GM21576 (cell line): ENCODE measurements at regions not wholly inside any gene's neighbourhood (a gene's known extent, or its start where the extent isn't known, plus 50 kb on each side); places are given as distances from the start of the nearest gene placed in this dataset.
A peak's percentile ranks its signal among the peaks of the same experiment; 100 is the strongest.

Experiments
- ATAC-seq: cut with Tn5 transposase; IDR thresholded peaks from one replicate; pipeline ENCODE4 v1.9.1; 2021; ENCODE audit warnings: mild to moderate bottlenecking, moderate library complexity; ENCODE audit not compliant: unreplicated experiment

DNA sequence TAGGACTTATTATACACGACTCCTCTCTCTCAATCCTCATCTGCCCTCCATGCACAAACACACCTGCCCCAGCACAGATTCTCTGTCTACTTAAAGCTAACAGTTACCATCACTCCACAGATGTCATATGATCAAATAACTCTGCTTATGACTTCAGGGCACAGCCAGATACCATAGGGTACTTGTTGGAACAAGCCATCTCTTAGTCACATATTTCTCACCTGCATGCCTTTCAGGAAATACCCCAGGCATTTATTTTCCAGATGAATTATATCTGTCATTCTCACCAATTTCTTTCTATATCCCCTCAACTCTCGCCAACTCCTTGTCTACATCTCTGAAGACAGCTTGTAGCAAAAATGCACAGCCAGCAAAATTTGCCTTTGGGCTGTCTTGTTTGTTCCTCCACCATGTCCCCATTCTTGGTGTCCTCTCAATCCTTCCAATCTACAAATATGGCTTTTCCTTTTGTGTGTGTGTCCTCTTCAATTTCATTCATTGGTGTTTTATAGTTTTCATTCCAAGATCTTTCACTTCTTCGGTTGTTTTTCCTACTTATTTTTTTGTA is 353.9 kb upstream of the CAMK1G start:
- ATAC-seq, result no peak

GRCh38 chr1:209230314-209230713 is 353.2 kb upstream of the CAMK1G start:
- no peak for ATAC-seq

DNA sequence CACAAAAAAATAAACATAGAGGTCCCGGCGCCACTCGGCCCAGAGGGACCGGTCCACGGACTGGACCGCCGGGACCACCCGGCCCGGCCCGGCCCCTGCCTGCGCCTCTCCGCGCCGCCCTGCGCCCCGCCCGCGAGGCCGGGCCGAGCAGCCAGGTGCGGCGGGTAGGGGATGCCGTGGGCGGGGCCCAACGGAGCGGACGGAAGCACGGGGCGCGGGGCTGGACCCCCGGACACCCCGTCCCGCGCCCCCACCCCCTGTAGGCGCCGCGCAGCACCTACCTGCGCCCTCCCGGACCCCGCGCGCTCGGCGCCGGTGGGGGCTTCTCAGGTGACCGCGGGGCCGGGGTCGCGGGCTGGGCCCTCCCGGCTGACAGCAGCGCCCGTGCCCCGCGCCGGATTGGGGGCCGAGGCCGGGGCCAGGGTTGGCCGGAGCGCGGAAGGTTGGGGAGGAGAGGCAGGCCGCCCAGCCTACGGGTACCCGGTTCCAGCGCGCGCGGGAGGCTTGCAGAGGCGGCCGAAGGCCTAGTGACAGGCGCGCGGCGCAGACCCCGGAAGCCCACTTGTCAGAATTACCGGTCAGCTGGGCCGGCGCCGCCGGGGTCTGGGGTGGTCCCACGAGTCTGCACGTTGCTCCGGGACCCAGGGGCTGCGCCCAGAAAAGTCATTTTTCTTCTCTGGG is 351.9 kb upstream of the CAMK1G start:
- no peak for ATAC-seq

DNA sequence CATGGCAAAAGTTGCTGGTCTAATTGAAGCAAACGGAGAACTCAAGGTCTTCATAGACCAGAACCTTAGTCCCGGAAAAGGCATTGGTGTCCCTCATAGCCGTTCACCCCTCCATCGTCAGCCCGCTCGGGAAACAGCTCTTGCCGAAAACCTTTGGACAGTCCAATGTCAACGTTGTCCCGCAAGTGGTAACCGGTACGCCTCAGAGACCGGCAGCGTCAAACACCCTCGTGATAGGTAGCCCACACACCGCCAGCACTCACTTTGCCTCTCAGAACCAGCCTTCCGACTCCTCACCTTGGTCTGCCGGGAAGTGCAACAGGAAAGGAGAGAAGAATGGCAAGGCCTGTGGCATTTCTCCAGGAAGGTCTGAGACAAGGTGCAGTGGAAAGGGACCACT is 351.3 kb upstream of the CAMK1G start:
- no peak for ATAC-seq

DNA sequence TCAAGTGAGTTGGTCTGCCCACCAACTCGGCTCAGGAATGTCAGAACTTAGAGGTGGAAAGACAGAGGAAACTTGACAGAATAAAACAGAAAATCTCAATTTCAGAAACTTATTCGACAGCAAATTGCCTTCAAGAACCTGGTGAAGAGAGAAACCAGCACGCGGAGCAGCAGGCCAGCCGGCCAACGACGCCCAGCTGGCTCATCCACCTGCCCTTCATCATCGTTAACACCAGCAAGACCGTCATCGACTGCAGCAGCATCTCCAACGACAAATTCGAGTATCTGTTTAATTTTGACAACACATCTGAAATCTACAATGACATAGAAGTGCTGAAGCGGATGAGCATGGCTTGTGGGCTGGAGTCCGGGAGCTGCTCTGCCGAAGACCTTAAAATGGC is 350.8 kb upstream of the CAMK1G start:
- ATAC-seq, result no peak

- no peak for ATAC-seq
Measured at GRCh38 chr1:209235166-209235565, 348.3 kb upstream of the CAMK1G start.

GRCh38 chr1:209238356-209238755 is 345.2 kb upstream of the CAMK1G start:
- ATAC-seq, result no peak

DNA sequence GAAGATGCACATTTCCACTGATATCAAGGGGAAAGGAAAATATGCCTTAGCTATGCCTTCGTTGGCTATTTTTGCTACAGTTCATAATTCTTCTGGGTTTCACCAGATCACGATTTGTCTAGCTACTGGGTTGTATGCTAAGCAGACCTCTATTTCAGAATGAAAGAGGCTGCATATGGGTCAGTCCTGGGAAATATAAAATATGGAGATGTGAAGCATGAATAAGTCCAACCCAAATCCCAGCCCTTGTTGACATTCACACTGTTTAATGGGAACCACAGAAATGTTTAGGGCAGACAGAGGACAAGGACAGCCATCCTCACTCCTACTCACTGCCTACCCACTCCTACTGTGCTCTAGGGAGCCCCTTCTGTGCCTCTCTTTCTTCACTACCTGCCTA is 343.2 kb upstream of the CAMK1G start:
- ATAC-seq, result no peak

- no peak for ATAC-seq
Measured at GRCh38 chr1:209241487-209241886, 342.0 kb upstream of the CAMK1G start.

DNA sequence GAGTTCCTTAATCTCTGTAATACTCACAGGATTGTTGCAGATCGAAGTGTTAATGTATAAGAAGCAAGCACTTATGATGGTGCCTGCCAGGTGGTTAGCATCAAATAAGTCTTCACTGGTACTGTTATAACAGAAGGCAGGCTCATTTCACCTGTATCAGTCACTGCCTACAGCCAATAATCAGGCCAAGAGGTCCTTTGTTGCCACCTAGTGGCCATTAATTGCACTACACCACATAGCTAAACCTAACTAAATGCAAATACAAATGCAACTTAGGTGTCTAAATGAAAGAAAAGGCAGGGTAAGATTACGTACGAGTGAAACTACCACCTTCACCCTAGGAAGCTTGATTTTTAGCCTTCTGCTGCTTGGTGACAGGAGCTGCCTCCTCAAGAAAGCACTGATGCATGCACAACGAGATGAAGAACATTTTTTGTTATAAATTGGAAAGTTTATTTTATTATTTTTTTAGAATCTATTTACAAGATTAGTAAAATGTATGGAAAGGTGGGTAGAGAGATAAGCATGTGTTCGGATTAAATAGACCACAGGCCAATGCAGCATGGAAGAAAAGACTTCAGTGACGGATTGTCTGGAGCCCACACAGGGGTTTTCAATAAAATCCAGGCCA is 334.8 kb upstream of the CAMK1G start:
- ATAC-seq, result peak; percentile 87

GRCh38 chr1:209249280-209249670 is 334.2 kb upstream of the CAMK1G start:
- no peak for ATAC-seq

DNA sequence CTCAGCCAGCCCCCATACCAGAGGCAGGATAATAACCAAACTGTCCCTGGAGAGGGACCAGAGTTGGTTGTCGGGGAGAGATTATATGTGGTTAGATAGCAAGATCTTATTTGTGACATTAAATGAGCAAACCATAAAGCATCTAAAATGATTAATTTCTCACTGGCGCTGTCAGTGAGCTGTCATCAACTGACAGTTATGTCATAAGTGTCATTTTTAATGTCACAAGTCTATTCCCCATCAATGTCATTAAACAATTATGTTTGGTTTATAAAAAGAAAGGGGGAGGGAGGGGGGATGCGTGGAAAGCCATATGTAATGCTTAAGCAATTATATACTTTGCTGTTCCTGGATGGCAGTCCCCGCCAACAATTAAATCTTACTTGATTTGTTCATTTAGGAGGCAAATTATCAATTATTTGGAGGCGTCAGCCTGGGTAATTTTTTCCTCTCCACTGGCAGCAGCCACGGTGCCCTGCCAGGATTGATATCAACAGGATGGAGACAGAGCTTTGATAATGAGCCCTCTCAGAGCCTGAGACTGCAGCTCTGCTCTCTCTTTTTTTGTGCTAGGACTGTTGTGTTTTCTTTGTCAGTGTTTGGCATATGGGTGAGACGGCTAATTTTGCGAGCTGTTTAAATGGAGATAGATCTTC is 333.6 kb upstream of the CAMK1G start:
- no peak for ATAC-seq

DNA sequence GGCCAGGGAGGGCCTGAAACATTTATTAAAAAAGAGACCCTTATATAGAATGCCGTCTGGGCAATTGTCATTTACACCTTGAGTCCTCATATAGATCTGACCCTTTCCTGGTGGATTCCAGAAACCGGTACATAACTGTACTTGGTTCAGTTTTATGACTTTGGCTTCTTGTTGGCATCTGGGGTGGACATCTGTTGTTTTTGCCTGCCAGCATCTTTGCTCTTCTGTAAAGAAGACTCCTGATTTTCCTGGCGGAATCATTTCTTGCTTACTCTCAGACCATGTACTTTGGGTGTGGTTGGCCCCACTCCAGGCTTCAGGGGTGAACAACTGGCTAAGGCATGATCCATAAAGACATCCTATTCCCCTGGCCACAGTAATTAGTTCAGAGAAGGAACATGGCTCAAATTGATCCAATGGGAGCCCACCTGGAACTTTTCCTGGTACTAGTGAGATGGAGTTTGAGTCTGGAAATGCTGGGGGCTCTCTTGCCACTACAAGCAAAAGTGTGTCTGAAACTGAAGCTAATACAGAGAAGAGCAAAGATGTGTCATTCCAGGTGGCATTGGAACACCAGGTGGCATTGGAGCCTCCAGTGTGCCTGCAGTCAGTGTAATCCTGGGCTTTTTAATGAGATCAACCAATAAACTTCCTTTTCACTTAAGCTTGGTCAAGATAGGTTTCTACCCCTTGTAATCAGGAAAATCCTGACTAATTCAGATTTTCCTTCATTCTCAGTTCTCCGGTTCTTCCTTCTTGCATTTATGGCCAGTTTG is 332.5 kb upstream of the CAMK1G start:
- ATAC-seq, result no peak

DNA sequence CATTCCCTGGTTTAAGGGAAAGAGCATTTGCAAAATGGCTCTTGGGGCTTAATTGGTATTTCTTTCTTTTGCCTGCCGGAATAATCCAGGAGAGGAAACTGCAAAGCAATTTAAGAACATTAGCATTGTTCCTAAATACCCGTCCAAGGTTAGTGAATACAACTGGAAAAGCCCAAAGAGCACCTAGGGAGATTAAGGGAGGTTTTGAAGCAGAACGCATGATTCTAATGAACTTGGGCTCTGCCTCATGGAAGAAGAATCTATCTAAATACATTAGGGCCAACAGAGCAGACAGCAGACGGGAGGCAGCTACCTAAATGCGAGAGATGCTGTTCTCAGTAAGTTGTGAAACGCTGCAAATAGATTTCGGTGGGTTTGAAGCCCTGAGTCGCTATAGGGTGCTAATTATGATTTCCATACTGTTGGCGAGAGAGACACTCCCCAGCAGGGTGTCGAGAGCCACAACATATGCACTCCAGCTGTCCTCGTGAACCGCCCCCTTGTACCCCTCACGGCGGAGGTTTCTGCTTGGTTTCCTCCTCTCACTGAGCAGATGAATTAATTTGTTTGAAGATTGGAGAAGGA is 326.7 kb upstream of the CAMK1G start:
- ATAC-seq, result no peak

DNA sequence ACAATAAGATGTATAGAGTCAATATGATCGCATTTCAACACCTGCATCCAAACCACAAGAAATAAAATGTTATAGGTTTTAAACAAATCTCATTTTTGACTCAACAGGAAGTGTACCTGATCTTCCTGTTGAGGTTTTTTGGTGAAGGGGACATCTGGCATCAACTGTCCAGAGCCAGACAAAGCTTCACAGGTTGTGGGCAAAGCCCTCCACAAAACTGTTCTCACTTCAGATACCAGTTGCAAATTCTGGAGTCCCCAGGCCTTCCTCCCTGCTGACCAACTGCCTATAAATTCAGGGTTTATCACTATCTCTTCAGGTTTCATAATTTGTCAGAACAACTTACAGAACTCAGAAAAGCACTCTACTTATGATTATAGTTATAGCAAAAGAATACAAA is 326.1 kb upstream of the CAMK1G start:
- no peak for ATAC-seq

DNA sequence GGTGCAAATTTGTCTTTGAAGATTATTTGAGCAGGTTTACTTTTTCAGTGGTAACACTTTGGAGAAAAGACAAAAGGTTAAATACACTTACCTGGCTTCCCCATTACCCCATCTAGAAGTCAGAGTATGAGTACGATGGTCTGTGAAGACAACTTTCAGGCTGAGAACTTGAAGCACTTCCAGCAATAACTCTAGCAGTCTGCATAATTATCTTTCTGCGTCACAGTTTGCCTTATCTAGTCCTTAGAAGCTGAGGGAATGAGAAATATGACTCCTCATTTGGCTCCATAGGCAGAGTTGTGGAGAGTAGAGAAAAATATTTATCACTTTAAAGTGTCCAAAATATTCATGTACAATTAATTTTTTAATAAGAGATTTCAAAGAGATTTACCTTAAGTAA is 323.4 kb upstream of the CAMK1G start:
- no peak for ATAC-seq

DNA sequence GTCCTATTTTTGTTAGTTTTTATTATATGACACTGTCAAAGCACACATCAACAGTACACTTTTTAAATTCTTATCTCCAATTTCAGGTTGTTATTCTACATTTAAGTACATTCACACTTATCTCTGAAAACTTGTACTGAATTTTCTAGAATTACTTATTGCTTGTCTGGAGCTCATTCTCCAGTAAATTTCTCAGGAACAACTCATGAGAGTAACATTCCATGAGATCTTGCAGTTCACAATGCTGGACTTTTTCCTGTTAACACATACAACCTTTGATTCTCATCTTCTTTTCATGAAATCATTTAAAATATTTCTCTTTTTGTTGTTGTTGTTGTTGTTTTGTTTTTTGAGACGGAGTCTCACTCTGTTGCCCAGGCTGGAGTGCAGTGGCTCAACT is 320.9 kb upstream of the CAMK1G start:
- no peak for ATAC-seq

GRCh38 chr1:209265301-209265700 is 318.2 kb upstream of the CAMK1G start:
- no peak for ATAC-seq

- no peak for ATAC-seq
Measured at GRCh38 chr1:209266590-209267205, 316.8 kb upstream of the CAMK1G start.

GRCh38 chr1:209267968-209268367 is 315.5 kb upstream of the CAMK1G start:
- no peak for ATAC-seq

- no peak for ATAC-seq
Measured at GRCh38 chr1:209268479-209268878, 315.0 kb upstream of the CAMK1G start.
